ENCODE measurements at regions not wholly inside any gene's neighbourhood (a gene's known extent, or its start where the extent isn't known, plus 50 kb on each side); places are given as distances from the start of the nearest gene placed in this dataset.
"Not testable (repeated sequence)": the region's sequence is repeated elsewhere in the genome, so short reads cannot be mapped to it uniquely, and the experiment has no call there.

DNA sequence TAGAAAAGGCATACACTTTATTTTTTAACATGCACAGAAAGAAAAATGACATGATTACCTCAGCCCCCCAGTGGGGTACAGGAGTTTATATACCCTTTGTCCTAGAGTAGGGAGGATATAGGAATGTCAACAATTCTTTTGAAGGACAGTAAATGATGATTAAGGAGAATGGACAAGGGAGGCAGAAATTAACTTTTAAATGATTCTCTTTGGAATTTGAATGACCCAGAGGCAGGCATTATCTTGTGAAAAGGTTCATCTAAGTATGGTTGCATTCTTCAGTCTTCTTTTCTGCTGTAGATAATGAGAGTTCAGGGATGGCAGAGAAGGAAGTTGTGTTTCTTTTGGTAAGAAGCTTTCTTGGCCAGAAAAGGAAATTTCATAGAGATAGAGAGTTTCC is 971.3 kb downstream of the CNTNAP5 start:
- Mint-ChIP-seq H3K9me3 (no peaks in the 10 kb centered on the region), H3K4me3 (no peak overlapping the region), H3K4me1 (ENCODE audit: low read depth) (no peaks in the 10 kb centered on the region), H3K27ac (no peak overlapping the region), H3K27me3 (no peaks in the 10 kb centered on the region), H3K36me3 (ENCODE audit: low read depth) (no peaks in the 10 kb centered on the region)
- intact Hi-C loops (cut with micrococcal nuclease): no loop called here

DNA sequence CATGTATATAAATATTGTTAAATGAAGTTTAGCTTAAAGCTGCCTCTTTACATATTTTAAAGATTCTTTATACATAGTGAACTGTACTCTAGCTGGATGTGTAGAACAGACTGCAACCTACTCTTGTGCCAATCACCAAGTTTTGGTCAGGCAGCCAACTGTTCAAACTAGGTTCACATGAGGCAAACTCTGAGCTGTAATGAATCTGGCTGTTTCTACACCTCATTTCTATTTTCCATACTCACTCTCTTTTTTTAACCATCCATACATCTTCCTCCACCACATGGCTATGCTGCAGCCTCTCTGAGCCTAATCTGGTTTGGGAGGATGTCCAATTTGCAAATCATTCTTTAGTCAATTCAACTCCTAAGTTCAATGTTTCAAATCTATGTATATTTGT is 974.8 kb downstream of the CNTNAP5 start:
- H3K27me3 Mint-ChIP-seq: no peaks in the 10 kb centered on the region

DNA sequence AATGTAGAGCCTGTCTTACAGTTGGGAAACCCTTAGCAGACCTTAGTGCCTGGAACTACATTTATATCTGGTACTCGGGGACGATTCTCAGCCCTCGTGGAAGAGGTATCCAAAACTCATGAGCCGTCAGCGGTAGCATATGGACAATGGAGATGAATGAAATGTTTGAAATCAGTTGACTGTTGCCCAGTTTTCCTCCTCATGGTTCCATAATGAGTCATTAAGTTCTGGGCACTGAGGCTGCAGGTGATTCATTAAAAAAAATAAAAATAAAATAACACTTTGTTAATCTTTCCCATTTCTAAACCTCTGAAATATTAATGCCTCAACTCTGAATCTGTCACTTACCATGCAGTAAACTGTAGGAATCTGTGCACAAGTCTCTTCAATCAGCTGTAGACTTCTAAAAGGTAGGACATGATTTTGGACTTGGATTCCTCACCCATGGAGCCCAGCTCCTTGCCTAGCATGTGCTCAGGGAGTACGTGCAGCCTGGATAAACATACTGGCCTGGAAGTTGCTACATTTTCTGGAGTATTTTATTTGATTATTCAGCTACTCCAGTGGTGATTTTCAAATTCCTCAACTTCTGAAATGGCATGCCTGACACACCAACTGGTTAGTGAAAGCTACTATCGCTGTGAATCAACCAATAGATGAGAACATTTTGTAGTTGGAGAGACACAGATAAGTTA is 979.2 kb downstream of the CNTNAP5 start:
- Mint-ChIP-seq H3K27me3 (no peaks in the 10 kb centered on the region), H3K9me3 (no peaks in the 10 kb centered on the region), H3K4me1 (ENCODE audit: low read depth) (no peaks in the 10 kb centered on the region), H3K4me3 (no peak overlapping the region), H3K36me3 (ENCODE audit: low read depth) (no peaks in the 10 kb centered on the region), H3K27ac (no peak overlapping the region)
- intact Hi-C loops (cut with micrococcal nuclease): no loop called here

More for the DNA sequence above, 974.8 kb downstream of the CNTNAP5 start:
- Mint-ChIP-seq H3K4me3 (no peak overlapping the region), H3K36me3 (ENCODE audit: low read depth) (no peaks in the 10 kb centered on the region), H3K27ac (no peak overlapping the region), H3K9me3 (no peaks in the 10 kb centered on the region), H3K4me1 (ENCODE audit: low read depth) (no peaks in the 10 kb centered on the region)
- intact Hi-C loops (cut with micrococcal nuclease): no loop called here

DNA sequence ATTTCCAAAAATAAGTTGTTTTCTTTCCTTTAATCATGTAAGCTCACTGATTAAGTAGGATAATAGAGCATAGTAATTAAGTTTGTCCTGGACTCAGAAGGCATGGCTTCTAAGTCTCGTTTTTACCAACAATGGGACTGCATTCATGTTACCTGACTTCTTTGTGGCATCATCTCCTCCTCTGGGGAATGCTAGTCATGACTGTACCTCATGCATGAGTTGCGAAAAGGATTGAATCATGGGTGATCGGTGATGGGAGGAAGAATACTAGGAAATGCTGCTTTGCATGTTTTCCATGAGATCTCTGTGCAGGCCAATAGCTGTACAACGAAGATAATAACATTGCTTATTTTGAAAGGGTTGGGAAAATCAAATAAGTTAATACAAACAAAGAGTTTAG is 981.6 kb downstream of the CNTNAP5 start:
- H3K4me3 Mint-ChIP-seq: no peak overlapping the region
- intact Hi-C loops (cut with micrococcal nuclease): no loop called here
- H3K27me3 Mint-ChIP-seq: no peaks in the 10 kb centered on the region
- no peaks in the 10 kb centered on the region for H3K36me3 Mint-ChIP-seq (ENCODE audit: low read depth)
- H3K27ac Mint-ChIP-seq: no peak overlapping the region
- peaks cover 11% of the 10 kb centered on the region for H3K9me3 Mint-ChIP-seq
- no peaks in the 10 kb centered on the region for H3K4me1 Mint-ChIP-seq (ENCODE audit: low read depth)

DNA sequence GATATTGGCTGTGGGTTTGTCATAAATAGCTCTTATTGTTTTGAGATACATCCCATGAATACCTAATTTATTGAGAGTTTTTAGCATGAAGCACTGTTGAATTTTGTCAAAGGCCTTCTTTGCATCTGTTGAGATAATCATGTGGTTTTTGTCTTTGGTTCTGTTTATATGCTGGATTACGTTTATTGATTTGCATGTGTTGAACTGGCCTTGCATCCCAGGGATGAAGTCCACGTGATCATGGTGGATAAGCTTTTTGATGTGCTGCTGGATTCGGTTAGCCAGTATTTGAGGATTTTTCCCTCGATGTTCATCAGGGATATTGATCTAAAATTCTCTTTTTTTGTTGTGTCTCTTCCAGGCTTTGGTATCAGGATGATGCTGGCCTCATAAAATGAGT is 1003.6 kb downstream of the CNTNAP5 start:
- H3K27ac Mint-ChIP-seq; H3K4me3 Mint-ChIP-seq; H3K4me1 Mint-ChIP-seq (ENCODE audit: low read depth); intact Hi-C loops (cut with micrococcal nuclease); H3K27me3 Mint-ChIP-seq; H3K36me3 Mint-ChIP-seq (ENCODE audit: low read depth): not testable (repeated sequence)
- H3K9me3 Mint-ChIP-seq: peaks cover 76% of the 10 kb centered on the region

DNA sequence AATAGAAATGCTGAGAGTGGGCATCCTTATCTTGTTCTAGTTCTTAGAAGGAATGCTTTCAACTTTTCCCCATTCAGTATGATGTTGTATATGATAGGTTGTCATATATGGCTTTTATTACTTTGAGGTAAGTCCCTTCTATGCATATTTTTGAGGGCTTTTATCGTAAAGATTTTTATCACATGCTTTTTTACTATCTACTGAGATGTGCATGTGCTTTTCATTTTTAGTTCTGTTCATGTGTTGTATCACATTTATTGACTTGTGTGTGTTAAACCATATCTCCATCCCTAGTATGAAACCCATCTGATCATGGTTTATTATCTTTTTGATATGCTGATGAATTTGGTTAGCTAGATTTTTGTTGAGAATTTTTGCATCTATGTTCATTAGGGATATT is 1008.8 kb downstream of the CNTNAP5 start:
- Mint-ChIP-seq H3K4me1 (ENCODE audit: low read depth) (no peaks in the 10 kb centered on the region), H3K27me3 (no peaks in the 10 kb centered on the region), H3K27ac (no peak overlapping the region), H3K4me3 (no peak overlapping the region), H3K9me3 (peaks cover 73% of the 10 kb centered on the region), H3K36me3 (ENCODE audit: low read depth) (no peaks in the 10 kb centered on the region)
- intact Hi-C loops (cut with micrococcal nuclease): no loop called here

DNA sequence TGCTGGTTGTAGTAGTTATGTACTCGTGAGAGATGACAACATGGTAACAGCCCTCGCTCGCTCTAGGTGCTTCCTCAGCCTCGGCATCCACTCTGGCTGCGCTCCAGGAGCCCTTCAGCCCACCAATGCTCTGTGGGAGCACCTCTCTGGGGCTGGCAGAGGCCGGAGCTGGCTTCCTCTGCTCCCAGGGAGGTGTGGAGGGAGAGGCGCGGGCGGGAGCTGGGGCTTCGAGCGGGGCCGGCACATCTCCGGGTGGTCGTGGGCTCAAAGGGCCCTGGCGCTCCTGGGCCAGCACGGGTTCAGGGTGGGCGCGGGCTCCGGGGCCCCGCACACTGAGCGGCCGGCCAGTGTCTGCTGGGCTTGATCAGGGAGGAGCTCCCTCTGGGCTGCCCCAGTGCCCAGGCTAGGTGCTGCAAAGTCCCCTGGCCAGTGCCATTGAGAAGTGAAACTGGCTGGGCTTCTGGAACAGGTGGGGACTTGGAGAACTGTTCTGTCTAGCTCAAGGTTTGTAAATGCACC is 1012.1 kb downstream of the CNTNAP5 start:
- no peak overlapping the region for H3K27ac Mint-ChIP-seq
- no peaks in the 10 kb centered on the region for H3K4me1 Mint-ChIP-seq (ENCODE audit: low read depth)
- no peaks in the 10 kb centered on the region for H3K27me3 Mint-ChIP-seq
- no peaks in the 10 kb centered on the region for H3K36me3 Mint-ChIP-seq (ENCODE audit: low read depth)
- intact Hi-C loops (cut with micrococcal nuclease): no loop called here
- peaks cover 64% of the 10 kb centered on the region for H3K9me3 Mint-ChIP-seq
- no peak overlapping the region for H3K4me3 Mint-ChIP-seq

DNA sequence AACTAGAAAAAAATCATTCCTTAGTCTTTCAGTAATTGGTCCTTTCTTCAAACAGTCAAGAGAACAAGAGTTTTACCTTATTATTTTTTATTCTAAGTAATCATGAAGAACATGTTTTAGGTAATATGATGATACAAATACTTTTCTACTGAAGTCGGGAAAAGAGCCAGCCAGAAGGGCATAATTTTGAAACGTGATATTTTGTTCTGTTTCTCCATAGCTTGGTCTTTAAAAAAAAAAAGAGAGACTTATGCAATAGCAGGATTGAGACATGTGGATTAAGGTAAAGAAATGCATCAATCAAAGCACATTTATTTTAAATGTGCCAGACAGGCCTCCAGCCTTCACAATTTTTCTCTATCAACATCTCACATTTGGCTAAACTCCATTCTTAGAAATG is 1016.8 kb downstream of the CNTNAP5 start:
- Mint-ChIP-seq H3K27me3 (no peaks in the 10 kb centered on the region), H3K9me3 (peaks cover 26% of the 10 kb centered on the region), H3K27ac (no peak overlapping the region), H3K36me3 (ENCODE audit: low read depth) (no peaks in the 10 kb centered on the region), H3K4me3 (no peak overlapping the region), H3K4me1 (ENCODE audit: low read depth) (no peaks in the 10 kb centered on the region)
- intact Hi-C loops (cut with micrococcal nuclease): no loop called here

DNA sequence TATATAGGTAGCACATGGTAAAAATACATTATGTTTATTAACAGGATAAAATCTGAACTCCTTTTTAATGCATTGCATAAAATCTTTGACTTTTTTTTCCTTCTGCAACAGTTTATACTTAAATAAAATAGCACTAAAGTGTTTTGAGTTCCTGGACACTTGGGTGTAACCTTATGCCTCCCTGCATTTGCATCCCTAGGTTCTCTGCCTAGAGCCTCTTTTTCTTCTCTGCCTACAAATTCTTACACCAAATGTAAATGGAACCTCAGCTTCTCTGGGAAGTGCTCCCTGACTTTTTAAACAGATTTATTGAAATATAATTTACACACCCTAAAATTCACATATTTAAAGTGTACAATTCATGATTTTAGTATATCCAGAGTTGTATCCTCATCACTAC is 1017.6 kb downstream of the CNTNAP5 start:
- peaks cover 24% of the 10 kb centered on the region for H3K9me3 Mint-ChIP-seq
- no peaks in the 10 kb centered on the region for H3K4me1 Mint-ChIP-seq (ENCODE audit: low read depth)
- intact Hi-C loops (cut with micrococcal nuclease): no loop called here
- H3K27ac Mint-ChIP-seq: no peak overlapping the region
- no peaks in the 10 kb centered on the region for H3K36me3 Mint-ChIP-seq (ENCODE audit: low read depth)
- no peaks in the 10 kb centered on the region for H3K27me3 Mint-ChIP-seq
- no peak overlapping the region for H3K4me3 Mint-ChIP-seq

DNA sequence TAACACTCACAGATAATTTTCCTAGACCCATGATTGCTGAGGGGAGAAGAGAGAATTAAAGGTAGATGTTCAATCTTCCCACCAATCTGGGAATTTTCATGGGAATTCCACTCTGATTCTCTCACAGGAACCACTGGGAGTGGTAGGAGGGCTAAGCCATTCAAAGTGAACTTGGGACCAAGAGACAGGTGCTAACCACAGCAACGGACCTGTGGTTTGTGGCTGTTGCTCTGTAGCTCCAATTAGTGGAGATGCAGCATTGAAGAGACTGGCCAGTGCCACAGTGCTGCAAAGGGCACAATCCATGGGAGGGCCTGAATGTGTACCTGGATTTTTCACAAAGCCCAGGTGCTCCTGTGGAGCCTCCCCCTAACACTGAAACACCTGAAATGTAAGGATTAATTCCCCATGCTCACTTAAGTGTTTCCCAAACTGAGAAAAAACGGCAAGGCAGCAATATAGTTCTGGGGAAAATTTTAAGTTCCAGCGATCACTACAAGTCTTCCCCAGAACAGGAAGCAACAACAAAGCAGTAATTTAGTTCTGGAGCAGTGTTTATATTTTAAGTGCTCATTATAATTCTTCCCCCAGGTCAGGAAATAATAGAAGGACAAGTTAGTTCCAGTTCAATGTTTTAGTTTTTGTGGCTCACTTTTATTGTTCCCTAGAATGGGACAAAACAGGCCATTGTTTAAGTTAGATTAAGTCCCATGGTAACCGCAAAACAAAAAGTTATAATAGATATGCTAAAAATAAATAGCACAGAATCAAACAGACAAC is 1045.8 kb downstream of the CNTNAP5 start:
- intact Hi-C loops (cut with micrococcal nuclease): no loop called here
- Mint-ChIP-seq H3K27me3 (no peaks in the 10 kb centered on the region), H3K36me3 (ENCODE audit: low read depth) (no peaks in the 10 kb centered on the region), H3K9me3 (peaks cover 13% of the 10 kb centered on the region), H3K4me3 (no peak overlapping the region), H3K4me1 (ENCODE audit: low read depth) (no peaks in the 10 kb centered on the region), H3K27ac (no peak overlapping the region)

DNA sequence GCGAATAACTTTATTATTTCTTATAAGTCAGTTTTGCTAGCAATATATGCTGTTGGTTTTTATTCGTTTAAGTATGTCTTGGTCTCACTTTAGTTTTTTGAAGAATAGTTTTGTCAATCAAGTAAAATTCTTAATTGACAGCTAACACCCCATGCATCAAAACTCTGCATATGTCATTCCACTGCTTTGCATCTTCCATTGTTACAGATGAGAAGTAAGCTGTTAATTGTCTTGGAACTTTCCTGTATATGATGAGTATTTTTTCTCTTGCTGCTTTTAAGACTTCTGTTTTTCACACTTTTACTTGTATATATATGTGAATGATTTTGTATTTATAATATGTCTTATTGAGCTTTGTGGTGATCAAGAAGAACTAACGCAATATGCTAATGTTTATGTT is 1048.4 kb downstream of the CNTNAP5 start:
- Mint-ChIP-seq H3K36me3 (ENCODE audit: low read depth) (no peaks in the 10 kb centered on the region), H3K27me3 (no peaks in the 10 kb centered on the region), H3K27ac (no peak overlapping the region), H3K4me3 (no peak overlapping the region), H3K9me3 (peaks cover 19% of the 10 kb centered on the region), H3K4me1 (ENCODE audit: low read depth) (no peaks in the 10 kb centered on the region)
- intact Hi-C loops (cut with micrococcal nuclease): no loop called here

DNA sequence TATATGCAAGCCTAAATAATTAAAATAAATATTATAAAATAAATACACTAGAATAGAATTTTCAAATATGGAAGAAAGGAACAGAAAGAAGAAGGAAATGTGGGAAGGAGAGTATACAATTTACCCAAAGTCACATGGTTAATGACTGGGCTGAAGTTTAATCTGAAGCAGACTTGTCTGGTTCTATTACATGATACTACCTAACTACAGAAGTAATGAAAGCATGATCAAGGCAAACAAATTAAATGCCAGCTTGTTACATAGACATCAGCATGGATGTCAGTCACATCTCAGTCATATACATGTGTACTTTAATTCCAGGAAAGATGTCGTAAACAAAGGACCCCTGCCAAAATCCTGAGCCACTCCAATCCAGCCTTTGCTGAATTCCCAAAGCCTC is 1060.8 kb downstream of the CNTNAP5 start:
- no peak overlapping the region for H3K4me3 Mint-ChIP-seq
- H3K9me3 Mint-ChIP-seq: peaks cover 45% of the 10 kb centered on the region
- intact Hi-C loops (cut with micrococcal nuclease): no loop called here
- no peaks in the 10 kb centered on the region for H3K4me1 Mint-ChIP-seq (ENCODE audit: low read depth)
- no peak overlapping the region for H3K27ac Mint-ChIP-seq
- no peaks in the 10 kb centered on the region for H3K36me3 Mint-ChIP-seq (ENCODE audit: low read depth)
- H3K27me3 Mint-ChIP-seq: no peaks in the 10 kb centered on the region

DNA sequence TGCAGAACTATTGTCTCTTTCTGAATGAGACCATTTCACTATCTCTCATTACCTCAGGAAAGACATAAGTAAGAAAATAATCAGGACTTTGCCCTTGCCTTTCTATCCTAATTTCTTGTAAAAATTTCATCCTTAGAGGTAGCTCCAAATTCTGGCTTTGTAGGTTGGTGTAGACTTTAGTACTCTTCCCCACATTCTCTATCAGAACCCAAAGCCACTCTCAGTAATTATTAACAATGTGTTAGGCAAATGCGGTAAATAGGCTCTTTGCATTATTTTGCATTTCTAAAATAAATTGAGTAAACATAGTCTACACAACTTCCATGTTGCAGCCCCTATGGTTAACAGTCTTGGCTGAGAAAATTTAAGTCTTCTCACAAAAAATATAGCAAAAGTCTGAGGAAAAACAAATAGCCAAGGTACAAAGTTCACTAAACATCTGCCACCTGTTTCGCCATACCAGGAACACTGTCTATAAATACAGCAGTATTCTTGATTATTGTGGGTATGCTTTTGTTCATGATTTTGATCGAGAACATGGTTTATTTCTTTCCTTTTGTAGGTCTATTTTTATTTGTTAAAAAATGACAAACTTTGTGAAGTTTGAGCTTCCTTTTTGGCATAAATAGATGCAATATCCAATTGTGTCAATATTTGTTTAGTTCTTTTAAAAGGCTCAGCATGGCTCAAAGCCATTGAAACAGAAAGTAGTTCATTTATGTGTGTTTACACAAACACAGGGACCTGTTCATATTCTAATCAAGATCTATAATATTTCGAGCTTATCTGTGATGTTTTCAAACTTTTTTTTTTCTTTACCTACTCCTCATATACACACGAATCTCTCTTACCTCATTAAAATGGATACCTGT is 1061.5 kb downstream of the CNTNAP5 start:
- Mint-ChIP-seq H3K36me3 (ENCODE audit: low read depth) (no peaks in the 10 kb centered on the region), H3K4me3 (no peak overlapping the region), H3K27me3 (no peaks in the 10 kb centered on the region), H3K9me3 (peaks cover 52% of the 10 kb centered on the region), H3K4me1 (ENCODE audit: low read depth) (no peaks in the 10 kb centered on the region), H3K27ac (no peak overlapping the region)
- intact Hi-C loops (cut with micrococcal nuclease): no loop called here
